HG03280 (cell line): ENCODE measurements at regions not wholly inside any gene's neighbourhood (a gene's known extent, or its start where the extent isn't known, plus 50 kb on each side); places are given as distances from the start of the nearest gene placed in this dataset.
"Not testable (repeated sequence)": the region's sequence is repeated elsewhere in the genome, so short reads cannot be mapped to it uniquely, and the experiment has no call there.

ENCODE experiments used
- ATAC-seq: cut with Tn5 transposase; IDR thresholded peaks from one replicate; pipeline ENCODE4 v1.9.1; 2021; ENCODE audit warnings: mild to moderate bottlenecking, moderate library complexity; ENCODE audit not compliant: unreplicated experiment

DNA sequence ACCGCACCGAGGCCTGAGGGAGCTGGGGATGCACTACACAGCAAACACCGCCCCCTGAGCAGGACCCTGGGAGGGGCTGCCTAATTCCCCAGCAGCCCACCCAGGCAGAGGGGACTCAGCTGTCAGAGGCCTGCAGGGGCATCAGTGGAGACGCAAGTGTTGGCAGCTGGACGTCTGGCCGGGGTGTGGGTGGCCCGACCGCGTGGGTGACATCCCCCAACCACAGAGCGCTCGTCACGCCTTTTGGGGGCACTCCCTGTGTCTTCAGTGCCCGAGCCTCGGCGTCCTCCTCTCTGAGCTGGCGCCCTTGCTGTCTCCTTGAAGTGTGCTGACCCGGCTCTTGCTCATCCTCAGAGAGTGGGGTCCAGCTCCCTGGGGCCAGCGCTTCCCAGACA lies 150.2 kb downstream of the BRD1 start:
- no peak for ATAC-seq

DNA sequence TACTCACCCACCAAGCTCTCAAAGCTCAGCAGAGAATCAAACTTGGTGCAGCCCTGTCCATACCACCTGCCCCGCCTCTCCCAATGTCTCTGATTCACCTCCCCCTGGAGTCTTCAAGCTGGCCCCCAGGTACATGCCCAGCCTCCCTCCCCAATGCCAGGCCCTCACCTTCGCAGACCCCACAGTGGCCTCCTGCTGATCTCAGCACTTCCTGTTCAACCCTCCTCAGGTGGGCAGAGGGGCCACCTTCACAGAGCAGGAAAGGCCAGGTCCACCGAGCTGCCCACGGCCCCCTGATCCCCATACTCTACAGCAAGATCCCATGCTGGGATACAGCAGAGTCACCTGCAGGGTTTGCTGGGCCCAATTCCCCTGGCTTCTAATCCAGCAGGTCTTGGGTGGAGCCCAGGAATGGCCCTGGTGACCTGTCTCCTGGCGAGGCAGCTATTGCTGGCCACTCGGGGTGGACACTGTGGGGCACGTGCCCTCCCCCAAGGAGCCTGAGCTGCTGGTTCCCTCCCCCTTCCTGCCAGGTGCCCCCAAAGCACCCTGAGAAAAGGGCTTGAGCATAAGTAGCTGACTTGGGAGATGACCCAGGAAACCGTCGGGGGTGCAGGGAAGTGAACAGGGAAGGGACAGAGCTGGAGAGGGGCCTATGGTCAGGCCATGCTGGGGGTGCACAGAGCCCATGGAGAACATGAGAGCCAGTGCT lies 150.7 kb downstream of the BRD1 start:
- no peak for ATAC-seq

DNA sequence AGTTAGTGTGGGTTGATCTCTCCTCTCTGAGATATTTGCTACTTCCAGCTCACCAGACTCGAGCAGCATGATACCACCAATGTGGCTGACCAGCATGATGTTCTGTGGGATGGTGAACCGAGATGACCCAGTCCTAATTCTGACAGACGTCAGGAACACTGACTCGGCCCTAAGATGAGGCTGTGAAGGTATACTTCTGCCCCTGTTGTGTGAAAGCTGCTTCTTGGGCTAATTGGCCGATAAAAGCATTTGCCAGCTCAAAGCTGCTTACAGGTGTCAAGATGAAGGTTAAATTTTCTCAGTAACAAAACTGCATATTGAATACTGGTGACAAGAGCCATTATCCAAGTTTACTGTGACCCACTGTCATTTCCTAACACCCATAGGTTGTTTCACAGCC lies 151.4 kb downstream of the BRD1 start:
- no peak for ATAC-seq

DNA sequence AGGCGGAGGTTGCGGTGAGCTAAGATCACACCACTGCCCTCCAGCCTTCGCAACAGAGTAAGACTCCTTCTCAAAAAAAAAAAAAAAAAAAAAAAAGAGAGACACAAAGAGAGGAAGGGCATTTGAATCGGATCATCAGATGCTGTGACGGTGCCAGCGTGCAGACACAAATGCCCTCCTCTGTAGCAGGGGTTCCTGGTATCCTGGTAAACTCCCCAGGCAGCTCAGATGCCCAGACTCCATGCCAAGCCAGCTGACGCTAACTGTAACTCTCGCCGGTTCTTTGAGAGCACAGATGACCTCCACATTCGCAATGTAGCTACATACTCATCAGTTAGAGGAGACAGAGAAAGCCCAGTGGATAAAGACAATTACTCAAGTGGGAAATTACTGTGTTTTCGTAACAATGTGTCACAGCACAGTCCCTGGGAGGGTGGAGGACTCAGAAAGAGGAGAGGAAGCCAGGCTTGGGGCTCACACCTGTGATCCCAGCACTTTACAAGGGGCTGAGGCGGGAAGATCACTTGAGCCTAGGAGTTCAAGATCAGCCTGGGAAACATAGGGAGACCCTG lies 153.1 kb downstream of the BRD1 start:
- no peak for ATAC-seq

DNA sequence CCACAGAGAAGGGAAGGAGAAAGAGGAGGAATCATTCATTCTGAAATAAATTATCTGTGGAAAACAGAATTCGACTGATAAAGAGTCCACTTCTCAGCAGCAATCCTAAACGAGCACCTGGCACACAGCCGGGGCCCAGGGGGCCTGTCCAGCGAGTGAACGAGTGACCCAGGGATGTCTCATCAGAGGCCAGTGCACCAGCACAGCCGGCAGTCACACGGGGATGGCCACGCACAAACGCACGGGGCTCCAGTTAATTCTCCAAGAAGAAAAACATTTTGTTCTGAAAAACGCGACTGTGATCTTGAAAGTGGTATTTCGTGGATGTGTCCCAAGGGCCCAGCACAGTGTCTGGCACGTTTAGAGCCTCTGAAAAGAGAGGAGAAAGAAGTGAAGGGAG lies 154.6 kb downstream of the BRD1 start:
- ATAC-seq: no peak

DNA sequence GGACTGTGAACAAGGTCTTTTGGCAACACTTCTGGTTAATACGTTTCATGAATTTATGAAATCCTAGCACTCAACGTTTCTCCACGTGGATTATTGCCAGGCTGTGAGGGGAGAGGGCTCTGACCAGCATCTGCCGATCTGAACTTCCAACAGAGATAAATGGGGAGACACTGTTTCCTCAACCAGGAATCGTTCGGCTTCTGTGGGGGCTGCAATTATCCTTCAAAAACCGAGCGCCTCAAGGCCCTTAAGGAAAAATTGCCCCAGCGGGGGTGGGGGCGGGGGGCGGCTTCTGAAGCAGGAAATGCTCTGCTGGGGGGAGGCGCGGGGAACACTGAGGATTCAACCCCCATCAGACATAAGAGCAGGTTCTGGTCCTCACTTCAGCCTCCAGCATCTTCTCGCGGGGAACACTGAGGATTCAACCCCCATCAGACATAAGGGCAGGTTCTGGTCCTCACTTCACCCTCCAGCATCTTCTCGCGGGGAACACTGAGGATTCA lies 155.6 kb downstream of the BRD1 start:
- ATAC-seq: no peak

GRCh38 chr22:49671331-49672013 lies 156.2 kb downstream of the BRD1 start:
- ATAC-seq: no peak

GRCh38 chr22:49670456-49671330 lies 157.0 kb downstream of the BRD1 start:
- ATAC-seq: no peak

- ATAC-seq: not testable (repeated sequence)
Measured at GRCh38 chr22:49669969-49670455, 157.7 kb downstream of the BRD1 start.

GRCh38 chr22:49669427-49669968 lies 158.2 kb downstream of the BRD1 start:
- ATAC-seq: not testable (repeated sequence)

DNA sequence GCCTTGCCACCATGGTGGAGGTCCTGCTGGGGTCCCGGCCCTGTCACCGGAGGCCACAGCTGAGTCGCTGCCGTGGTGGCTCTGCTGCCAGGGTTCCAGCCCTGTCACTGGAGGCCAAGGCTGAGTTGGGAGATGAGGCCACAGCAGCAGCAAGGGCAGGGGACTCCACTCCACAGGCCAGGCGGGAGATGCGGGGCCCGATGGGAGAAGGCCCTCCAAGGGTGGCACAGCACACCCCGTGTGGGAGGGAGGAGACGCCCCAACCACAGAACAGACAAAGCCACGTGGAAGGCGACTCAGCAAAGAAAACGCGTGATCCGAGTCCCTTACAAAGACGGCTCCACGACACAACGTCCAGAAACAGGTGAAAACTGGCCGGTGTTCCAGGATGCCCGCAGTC lies 159.3 kb downstream of the BRD1 start:
- no peak for ATAC-seq

DNA sequence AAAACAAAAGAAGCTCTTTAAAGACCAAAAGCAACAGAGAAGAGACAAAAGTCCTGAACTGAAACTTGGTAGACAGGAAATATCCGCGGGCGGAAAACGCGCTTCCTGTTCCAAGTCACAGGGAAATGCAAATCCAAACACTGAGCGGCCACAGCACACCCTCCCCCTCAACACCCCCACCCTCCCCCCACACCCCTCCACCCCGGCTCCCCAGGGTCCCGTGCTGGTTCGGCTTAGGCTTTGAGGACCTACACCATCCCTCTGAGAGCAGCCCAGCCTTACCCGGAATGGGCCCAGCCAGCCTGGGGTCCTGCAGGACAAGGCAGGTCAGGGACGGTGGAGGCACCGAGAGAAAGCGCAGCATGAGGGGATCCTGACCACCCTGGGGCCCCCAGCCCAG lies 160.4 kb downstream of the BRD1 start:
- ATAC-seq: no peak

DNA sequence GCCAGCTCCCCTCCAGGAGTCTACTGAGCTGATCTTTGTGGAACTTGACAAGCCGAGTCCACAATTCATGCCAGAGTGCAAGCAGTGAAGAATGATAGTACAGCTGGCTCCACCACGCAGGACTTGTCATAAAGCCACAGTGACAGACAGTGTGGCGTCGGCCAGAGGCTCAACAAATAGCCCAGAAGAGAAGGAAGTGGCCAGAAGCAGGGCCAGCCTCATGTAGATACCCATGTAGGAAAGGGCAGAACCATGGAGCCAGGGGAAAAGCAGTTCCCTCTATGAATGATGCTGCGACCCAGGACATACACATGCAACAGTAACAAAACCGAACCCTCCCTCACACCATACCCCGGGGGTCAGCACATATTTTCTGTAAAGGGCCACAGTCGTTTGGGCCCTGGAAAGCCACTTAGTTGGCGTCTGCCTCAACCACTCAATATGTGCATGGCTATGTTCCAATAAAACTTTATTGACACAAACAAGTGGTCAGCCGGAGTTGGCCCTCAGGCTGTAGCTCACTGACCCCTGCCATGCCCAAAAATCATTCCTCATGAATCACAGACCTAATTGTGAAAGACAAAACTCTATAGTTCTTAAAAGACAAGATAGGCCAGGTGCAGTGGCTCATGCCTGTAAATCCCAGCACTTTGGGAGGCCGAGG lies 161.4 kb downstream of the BRD1 start:
- no peak for ATAC-seq

- no peak for ATAC-seq
Measured at GRCh38 chr22:49664891-49665290, 162.8 kb downstream of the BRD1 start.

- ATAC-seq: no peak
Measured at GRCh38 chr22:49664371-49664881, 163.2 kb downstream of the BRD1 start.

DNA sequence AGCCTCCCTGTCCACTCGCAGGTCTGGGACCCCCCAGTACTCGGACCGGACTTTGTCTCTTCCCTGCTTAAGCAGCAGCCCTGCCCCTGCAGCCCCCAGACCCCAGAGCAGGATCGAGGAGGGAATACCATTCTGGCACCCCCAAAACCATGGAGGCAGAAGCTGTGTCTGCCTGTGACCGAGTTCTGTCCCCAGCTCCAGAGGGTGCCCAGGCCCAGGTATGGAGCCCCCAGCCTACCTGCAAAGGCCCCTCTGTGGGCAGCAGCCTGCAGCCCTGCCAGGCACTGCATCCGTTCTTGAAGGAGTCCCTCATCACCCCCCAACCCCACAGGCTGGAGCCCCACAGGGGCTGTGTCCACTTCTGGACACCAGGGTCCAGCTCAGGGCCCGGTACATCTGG lies 163.8 kb downstream of the BRD1 start:
- ATAC-seq: no peak

GRCh38 chr22:49663311-49663711 lies 164.4 kb downstream of the BRD1 start:
- ATAC-seq: no peak

DNA sequence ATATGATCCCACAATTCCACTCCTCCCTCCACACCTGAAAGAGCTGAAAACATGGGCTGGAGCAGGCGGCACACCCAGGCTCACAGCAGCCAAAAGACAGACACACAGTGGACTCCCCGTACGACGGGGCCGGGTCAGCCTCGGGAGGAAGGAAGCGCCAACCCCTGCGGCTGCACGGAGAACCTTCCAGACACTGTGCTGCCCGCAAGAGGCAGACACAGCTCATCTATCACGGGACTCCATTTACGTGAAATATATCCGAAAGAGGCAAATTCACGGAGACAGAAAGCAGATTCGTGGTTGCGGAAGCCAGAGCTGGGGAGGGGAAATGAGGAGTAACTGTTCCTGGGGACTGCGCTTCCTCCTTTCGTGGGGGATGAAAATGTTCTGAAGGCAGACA lies 165.0 kb downstream of the BRD1 start:
- ATAC-seq: no peak

GRCh38 chr22:49660794-49661781 lies 166.6 kb downstream of the BRD1 start:
- ATAC-seq: no peak
